Colonic mucosa (tissue), 4 donors: ENCODE measurements at regions not wholly inside any gene's neighbourhood (a gene's known extent, or its start where the extent isn't known, plus 50 kb on each side); places are given as distances from the start of the nearest gene placed in this dataset.

Experiments used
- DNase-seq: peaks from one replicate; pipeline ENCODE4 v3.0.0-alpha.2; 2020
- H3K27ac ChIP-seq: fragments of 200-600 bp; one replicate; pipeline ENCODE4 v1.8.0; 2021
- H3K27me3 ChIP-seq: fragments of 200-600 bp; one replicate; pipeline ENCODE4 v1.8.0; 2021
- H3K36me3 ChIP-seq: fragments of 200-600 bp; one replicate; pipeline ENCODE4 v1.8.0; 2021
- H3K4me1 ChIP-seq: fragments of 200-600 bp; one replicate; pipeline ENCODE4 v1.8.0; 2021; ENCODE audit warnings: mild to moderate bottlenecking
- H3K4me3 ChIP-seq: fragments of 200-600 bp; one replicate; pipeline ENCODE4 v1.8.0; 2021
- H3K9ac ChIP-seq, 2 donors: one replicate each; pipeline ENCODE4 v1.7.0; 2013; ENCODE audit warnings: control low read depth in 2 of 2, low read depth in 2 of 2, low read length in 2 of 2
- H3K9me3 ChIP-seq: fragments of 200-600 bp; one replicate; pipeline ENCODE4 v1.8.0; 2021
- intact Hi-C: fragments of 100-400 bp; cut with DNase I; formaldehyde crosslinking; loops from one replicate; pipeline ENCODE4 v1.14.1; 2022
- TF ChIP-seq, protein P1 (sequence below): fragments of 200-600 bp; IDR thresholded peaks from one replicate; pipeline ENCODE4 v1.8.0; 2022; ENCODE audit warnings: antibody characterized with exemption, mild to moderate bottlenecking
- donor health status: healthy.
- donor health status: DM: no; HTN: no; CAD: no.
- donor health status: DM: no; HTN: no; CAD: no.

DNA sequence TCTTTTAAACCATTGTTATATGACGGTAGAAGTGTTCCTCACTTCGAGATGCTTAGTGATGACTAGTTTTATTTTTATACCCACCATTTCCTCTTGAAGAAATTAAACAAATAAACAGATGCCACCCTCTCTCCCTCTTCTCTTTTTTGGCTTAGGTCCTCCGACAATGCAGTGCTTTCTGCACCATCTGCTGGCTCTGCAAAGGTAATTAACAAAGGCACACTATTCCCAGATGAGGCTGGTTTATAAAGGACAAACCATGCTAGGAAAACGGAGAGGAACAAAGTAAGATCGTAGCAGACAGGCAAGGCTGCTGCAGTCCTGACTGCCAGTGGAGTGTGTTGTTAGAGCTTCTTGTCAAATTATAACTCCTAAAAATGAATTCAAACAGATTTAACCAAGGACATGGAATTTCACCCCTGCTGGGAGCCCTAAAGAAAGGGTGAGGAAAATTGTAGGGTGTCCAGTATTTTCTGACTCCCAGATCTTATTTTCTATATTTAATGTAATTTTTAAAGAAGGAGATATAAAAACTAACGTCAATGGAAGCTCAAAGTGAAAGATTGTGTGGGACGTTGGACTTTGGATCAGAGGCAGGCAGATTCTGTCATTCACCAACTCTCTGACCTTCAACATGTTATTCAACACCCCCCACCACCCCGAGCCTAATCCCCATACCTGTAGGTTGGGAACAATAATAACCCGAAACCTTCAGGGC lies 142.1 kb downstream of the CPEB2 start:
- no peaks in the 10 kb centered on the region for H3K9me3 ChIP-seq
- TF ChIP-seq, protein P1, sequence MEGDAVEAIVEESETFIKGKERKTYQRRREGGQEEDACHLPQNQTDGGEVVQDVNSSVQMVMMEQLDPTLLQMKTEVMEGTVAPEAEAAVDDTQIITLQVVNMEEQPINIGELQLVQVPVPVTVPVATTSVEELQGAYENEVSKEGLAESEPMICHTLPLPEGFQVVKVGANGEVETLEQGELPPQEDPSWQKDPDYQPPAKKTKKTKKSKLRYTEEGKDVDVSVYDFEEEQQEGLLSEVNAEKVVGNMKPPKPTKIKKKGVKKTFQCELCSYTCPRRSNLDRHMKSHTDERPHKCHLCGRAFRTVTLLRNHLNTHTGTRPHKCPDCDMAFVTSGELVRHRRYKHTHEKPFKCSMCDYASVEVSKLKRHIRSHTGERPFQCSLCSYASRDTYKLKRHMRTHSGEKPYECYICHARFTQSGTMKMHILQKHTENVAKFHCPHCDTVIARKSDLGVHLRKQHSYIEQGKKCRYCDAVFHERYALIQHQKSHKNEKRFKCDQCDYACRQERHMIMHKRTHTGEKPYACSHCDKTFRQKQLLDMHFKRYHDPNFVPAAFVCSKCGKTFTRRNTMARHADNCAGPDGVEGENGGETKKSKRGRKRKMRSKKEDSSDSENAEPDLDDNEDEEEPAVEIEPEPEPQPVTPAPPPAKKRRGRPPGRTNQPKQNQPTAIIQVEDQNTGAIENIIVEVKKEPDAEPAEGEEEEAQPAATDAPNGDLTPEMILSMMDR, result no peak
- intact Hi-C loops, result no loop called here

DNA sequence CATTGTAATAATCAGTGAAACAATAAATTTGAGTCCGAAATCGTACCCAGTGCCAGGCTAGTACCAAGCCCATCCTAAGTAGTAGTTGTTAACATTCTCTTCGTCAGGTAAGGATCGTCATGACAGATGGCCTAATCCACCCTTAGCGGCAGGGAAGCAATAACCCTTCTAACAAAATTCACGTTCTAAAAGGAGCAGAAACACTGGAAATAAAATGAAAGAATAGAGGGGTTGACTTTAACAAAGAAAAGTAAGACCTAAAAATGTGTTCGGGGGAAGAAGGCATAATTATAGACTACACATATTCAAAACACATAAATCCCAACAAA lies 142.7 kb downstream of the CPEB2 start:
- H3K27ac ChIP-seq, result no peak overlapping the region
- H3K27me3 ChIP-seq, result no peaks in the 10 kb centered on the region
- TF ChIP-seq, protein P1, result no peak
- intact Hi-C loops, result no loop called here
- H3K36me3 ChIP-seq, result no peaks in the 10 kb centered on the region
- H3K9ac ChIP-seq, result no peak overlapping the region
- no peak for DNase-seq
- H3K9me3 ChIP-seq, result no peaks in the 10 kb centered on the region
- H3K4me3 ChIP-seq, result no peak overlapping the region
- no peaks in the 10 kb centered on the region for H3K4me1 ChIP-seq

More for the DNA sequence above, 142.1 kb downstream of the CPEB2 start:
- Histone ChIP-seq H3K27me3 (no peaks in the 10 kb centered on the region), H3K36me3 (no peaks in the 10 kb centered on the region), H3K4me1 (no peaks in the 10 kb centered on the region), H3K4me3 (no peak overlapping the region), H3K27ac (no peak overlapping the region), H3K9ac (no peak overlapping the region)
- no peak for DNase-seq

DNA sequence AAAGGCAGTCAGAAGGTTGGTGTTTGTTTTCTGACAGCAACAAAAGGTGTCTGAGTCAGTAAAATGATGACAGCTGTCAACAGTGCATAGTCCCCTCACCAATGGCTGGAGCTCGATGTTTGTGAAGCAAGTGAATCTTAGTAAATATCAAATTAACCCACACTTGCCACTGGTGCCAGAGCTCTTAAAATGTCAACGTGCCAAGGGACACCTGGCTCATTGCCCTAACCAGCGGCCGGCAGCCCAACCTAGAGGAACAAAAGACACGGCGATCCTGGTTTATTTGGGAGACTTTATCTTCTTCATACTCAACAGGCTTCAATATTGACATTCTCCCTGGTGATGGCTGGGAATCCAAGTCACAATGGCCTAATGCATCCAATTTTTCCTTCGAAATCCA lies 143.4 kb downstream of the CPEB2 start:
- intact Hi-C loops, result no loop called here
- TF ChIP-seq, protein P1, result no peak
- Histone ChIP-seq H3K4me3 (no peak overlapping the region), H3K27ac (no peak overlapping the region), H3K27me3 (no peaks in the 10 kb centered on the region), H3K4me1 (no peaks in the 10 kb centered on the region), H3K36me3 (no peaks in the 10 kb centered on the region), H3K9me3 (no peaks in the 10 kb centered on the region), H3K9ac (no peak overlapping the region)
- DNase-seq, result no peak

DNA sequence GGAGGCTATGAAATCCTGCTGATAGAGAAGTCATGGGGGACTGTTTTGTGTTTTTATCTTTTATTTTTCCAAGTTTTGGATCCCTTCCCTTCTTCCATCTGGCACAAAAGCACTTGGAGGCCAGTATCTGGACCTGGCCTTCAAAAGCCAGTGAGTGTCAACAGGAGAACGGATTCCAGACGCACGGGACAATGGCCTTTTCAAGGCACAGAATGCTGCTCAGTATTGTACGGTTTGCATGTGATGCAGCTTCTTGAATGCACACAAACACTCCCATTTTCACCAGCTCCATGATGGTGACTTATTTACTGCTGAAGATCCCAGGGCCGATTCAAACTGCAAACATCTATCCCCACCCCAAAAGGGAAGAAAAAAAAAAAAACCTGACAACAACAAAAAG lies 145.4 kb downstream of the CPEB2 start:
- intact Hi-C loops, result no loop called here
- Histone ChIP-seq H3K27ac (no peak overlapping the region), H3K4me3 (no peak overlapping the region), H3K9ac (no peak overlapping the region), H3K4me1 (no peaks in the 10 kb centered on the region), H3K27me3 (no peaks in the 10 kb centered on the region), H3K9me3 (no peaks in the 10 kb centered on the region), H3K36me3 (no peaks in the 10 kb centered on the region)
- no peak for DNase-seq
- TF ChIP-seq, protein P1, result no peak

DNA sequence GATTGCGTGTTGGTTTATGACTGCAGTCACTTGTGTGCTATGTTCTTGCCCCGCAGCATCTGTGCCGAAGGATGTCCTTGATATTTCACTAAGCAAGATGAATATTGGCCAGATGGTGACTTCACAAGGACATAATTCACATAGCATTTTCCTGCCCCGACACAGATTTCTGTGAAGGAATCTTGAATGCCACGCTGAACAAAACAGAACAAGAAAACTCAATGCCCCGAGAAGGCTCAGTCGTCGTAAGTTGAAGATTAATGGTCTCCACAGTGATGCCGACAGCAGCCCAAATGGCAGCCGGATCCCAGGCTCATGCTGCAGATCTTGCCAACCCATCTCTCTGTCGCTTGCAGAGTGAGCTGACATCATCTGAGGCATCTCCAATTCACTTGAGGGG lies 145.9 kb downstream of the CPEB2 start:
- no peaks in the 10 kb centered on the region for H3K36me3 ChIP-seq
- H3K4me1 ChIP-seq, result no peaks in the 10 kb centered on the region
- H3K27ac ChIP-seq, result no peak overlapping the region
- H3K4me3 ChIP-seq, result no peak overlapping the region
- H3K27me3 ChIP-seq, result no peaks in the 10 kb centered on the region
- intact Hi-C loops, result no loop called here
- TF ChIP-seq, protein P1, result no peak
- H3K9ac ChIP-seq, result no peak overlapping the region
- DNase-seq, result no peak
- no peaks in the 10 kb centered on the region for H3K9me3 ChIP-seq
